ENCODE measurements at regions not wholly inside any gene's neighbourhood (a gene's known extent, or its start where the extent isn't known, plus 50 kb on each side); places are given as distances from the start of the nearest gene placed in this dataset.
A peak's percentile ranks its signal among the peaks of the same experiment; 100 is the strongest.

DNA sequence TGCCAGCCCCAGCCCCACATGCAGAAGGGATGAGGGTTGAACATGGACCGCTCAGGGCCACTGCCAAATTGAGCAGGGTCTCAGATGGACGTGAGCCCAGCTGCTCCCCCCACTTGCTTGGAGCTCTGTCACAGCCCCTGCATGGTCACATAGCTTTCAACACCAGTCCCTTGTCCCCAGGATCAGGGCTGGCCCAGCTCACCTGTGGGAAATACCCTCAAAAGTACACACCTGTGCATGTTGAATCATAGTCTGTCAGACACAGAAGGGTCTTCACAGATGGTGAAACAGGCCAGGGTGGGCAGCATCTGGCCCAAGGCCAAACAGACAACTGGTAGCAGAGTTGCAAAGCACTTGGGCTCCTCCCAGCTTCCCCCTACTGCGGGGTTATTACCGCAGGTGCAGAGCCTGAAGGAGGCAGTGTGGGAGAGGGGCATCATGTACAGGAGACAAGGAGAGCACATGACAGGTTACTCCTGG, 77.6 kb upstream of the UNC5B start:
- no peaks in the 10 kb centered on the region for H3K36me3 ChIP-seq (ENCODE audit: control insufficient read depth in 1 of 2, insufficient read depth in 2 of 2, low read length in 2 of 2)
- POLR2A ChIA-PET: no interaction called here
- no peak for TF ChIP-seq SRF (IDR thresholded peaks at IDR 0.05; ENCODE audit: low read depth)
- peak; percentile 14; the same call in 1 of the 2 replicates for TF ChIP-seq RAD21 (IDR thresholded peaks at IDR 0.05; ENCODE audit: low read depth)
- TF ChIP-seq, protein P1, sequence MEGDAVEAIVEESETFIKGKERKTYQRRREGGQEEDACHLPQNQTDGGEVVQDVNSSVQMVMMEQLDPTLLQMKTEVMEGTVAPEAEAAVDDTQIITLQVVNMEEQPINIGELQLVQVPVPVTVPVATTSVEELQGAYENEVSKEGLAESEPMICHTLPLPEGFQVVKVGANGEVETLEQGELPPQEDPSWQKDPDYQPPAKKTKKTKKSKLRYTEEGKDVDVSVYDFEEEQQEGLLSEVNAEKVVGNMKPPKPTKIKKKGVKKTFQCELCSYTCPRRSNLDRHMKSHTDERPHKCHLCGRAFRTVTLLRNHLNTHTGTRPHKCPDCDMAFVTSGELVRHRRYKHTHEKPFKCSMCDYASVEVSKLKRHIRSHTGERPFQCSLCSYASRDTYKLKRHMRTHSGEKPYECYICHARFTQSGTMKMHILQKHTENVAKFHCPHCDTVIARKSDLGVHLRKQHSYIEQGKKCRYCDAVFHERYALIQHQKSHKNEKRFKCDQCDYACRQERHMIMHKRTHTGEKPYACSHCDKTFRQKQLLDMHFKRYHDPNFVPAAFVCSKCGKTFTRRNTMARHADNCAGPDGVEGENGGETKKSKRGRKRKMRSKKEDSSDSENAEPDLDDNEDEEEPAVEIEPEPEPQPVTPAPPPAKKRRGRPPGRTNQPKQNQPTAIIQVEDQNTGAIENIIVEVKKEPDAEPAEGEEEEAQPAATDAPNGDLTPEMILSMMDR (IDR thresholded peaks at IDR 0.05 in 2 of 3, conservative IDR thresholded peaks at IDR 0.05 in 1 of 3; ENCODE audit: borderline replicate concordance in 1 of 3, insufficient read depth in 1 of 3, low read depth in 2 of 3, low read length in 2 of 3): peak in 2 of 3 experiments; percentile 22 to 47; a peak in 3 of 6 replicates
- RAD21 ChIA-PET (ENCODE audit: low non-redundant PET in 1 of 2, low total read pairs in 2 of 2, uncharacterized antibody in 2 of 2, unreplicated experiment in 2 of 2): no interaction called here
- no peaks in the 10 kb centered on the region for H3K9me3 ChIP-seq (ENCODE audit: control insufficient read depth in 1 of 2, insufficient read depth in 1 of 2, low read depth in 1 of 2, low read length in 2 of 2)
- no peak overlapping the region for H3K9ac ChIP-seq (ENCODE audit: low read length)
- H3K4me2 ChIP-seq (ENCODE audit: low read length): no peak overlapping the region
- peaks cover 21% of the 10 kb centered on the region; the same call in 1 of the 2 replicates for H3K27me3 ChIP-seq (ENCODE audit: insufficient read depth, low read length)
- no peak overlapping the region for H3K27ac ChIP-seq (ENCODE audit: low read depth, low read length)
- ATAC-seq: peak; percentile 83
- CTCF ChIA-PET: no interaction called here
- H4K20me1 ChIP-seq (ENCODE audit: insufficient read depth): no peaks in the 10 kb centered on the region
- no peaks in the 10 kb centered on the region for H3K4me1 ChIP-seq (ENCODE audit: control insufficient read depth in 1 of 2, insufficient read depth in 2 of 2, low read length in 2 of 2)
- no peak overlapping the region for H2AFZ ChIP-seq (ENCODE audit: low read depth, low read length, poor library complexity, severe bottlenecking)
- H3K9me2 ChIP-seq (ENCODE audit: insufficient read depth): no peaks in the 10 kb centered on the region
- no peaks in the 10 kb centered on the region for H3K79me2 ChIP-seq (ENCODE audit: insufficient read depth, low read length)
- no peak overlapping the region for H3K4me3 ChIP-seq (replicated peaks in 1 of 2; ENCODE audit: low read depth in 1 of 2, low read length in 2 of 2)
- DNase-seq (ENCODE audit: low read depth, low spot score): no peak
- intact Hi-C loops (cut with micrococcal nuclease): no loop called here
- BruUV-seq (replicated peaks): no TSS peak

DNA sequence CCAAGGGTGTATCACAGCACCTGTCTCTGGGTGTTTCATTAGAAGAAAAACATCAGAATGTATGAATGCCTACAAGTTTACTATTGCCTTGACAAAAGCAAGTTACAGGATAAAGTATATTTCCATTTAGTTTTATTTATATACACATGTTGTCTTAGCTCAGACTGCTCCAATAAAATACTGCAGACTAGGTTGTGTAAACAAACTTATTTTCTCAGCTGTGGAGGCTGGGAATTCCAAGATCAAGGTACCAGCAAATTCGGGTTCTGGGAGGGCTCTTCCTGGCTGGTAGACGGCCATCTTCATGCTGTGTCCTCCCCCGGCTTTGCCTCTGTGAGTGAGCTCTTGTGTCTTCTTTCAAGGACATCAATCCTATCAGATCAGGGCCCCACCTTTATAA, 77.1 kb upstream of the UNC5B start:
- H3K4me3 ChIP-seq (replicated peaks in 1 of 2; ENCODE audit: low read depth in 1 of 2, low read length in 2 of 2): no peak overlapping the region
- H3K79me2 ChIP-seq (ENCODE audit: insufficient read depth, low read length): no peaks in the 10 kb centered on the region
- intact Hi-C loops (cut with micrococcal nuclease): no loop called here
- H3K9me2 ChIP-seq (ENCODE audit: insufficient read depth): no peaks in the 10 kb centered on the region
- ATAC-seq (no peak), DNase-seq (ENCODE audit: low read depth, low spot score) (no peak)
- H3K4me1 ChIP-seq (ENCODE audit: control insufficient read depth in 1 of 2, insufficient read depth in 2 of 2, low read length in 2 of 2): no peaks in the 10 kb centered on the region
- TF ChIP-seq ELF1 (IDR thresholded peaks at IDR 0.05; ENCODE audit: borderline replicate concordance, low read depth): no peak
- TF ChIP-seq, protein P2, sequence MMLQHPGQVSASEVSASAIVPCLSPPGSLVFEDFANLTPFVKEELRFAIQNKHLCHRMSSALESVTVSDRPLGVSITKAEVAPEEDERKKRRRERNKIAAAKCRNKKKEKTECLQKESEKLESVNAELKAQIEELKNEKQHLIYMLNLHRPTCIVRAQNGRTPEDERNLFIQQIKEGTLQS (IDR thresholded peaks at IDR 0.05): no peak
- no peak for TF ChIP-seq RAD21 (IDR thresholded peaks at IDR 0.05; ENCODE audit: low read depth)
- no peak for TF ChIP-seq POLR2AphosphoS5 (IDR thresholded peaks at IDR 0.05; ENCODE audit: low read depth, low read length)
- TF ChIP-seq SIN3A (IDR thresholded peaks at IDR 0.05; ENCODE audit: low read depth): no peak
- TF ChIP-seq, protein P3, sequence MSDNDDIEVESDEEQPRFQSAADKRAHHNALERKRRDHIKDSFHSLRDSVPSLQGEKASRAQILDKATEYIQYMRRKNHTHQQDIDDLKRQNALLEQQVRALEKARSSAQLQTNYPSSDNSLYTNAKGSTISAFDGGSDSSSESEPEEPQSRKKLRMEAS (IDR thresholded peaks at IDR 0.05): no peak
- TF ChIP-seq JUND (IDR thresholded peaks at IDR 0.05): no peak
- TF ChIP-seq YY1 (IDR thresholded peaks at IDR 0.05; ENCODE audit: extremely low read depth, insufficient replicate concordance, low read depth, low read length): no peak
- TF ChIP-seq EZH2phosphoT487 (IDR thresholded peaks at IDR 0.05; ENCODE audit: borderline replicate concordance): no peak
- no peak for TF ChIP-seq TCF7L2 (IDR thresholded peaks at IDR 0.05; ENCODE audit: borderline replicate concordance, extremely low read depth, insufficient read depth, insufficient read length)
- TF ChIP-seq EZH2 (IDR thresholded peaks at IDR 0.05): no peak
- ChIA-PET CTCF (no interaction called here), POLR2A (no interaction called here), RAD21 (ENCODE audit: low non-redundant PET in 1 of 2, low total read pairs in 2 of 2, uncharacterized antibody in 2 of 2, unreplicated experiment in 2 of 2) (interaction anchor here in 1 of 2 experiments (0.6 kb wide), 1 partner anchor 39 kb away, joined by 7 read pairs; no protein-coding TSS in a partner anchor)
- no peaks in the 10 kb centered on the region for H3K36me3 ChIP-seq (ENCODE audit: control insufficient read depth in 1 of 2, insufficient read depth in 2 of 2, low read length in 2 of 2)
- no peaks in the 10 kb centered on the region for H4K20me1 ChIP-seq (ENCODE audit: insufficient read depth)
- H3K9me3 ChIP-seq (ENCODE audit: control insufficient read depth in 1 of 2, insufficient read depth in 1 of 2, low read depth in 1 of 2, low read length in 2 of 2): no peaks in the 10 kb centered on the region
- no peak overlapping the region for H3K4me2 ChIP-seq (ENCODE audit: low read length)
- H3K27ac ChIP-seq (ENCODE audit: low read depth, low read length): no peak overlapping the region
- peaks cover 21% of the 10 kb centered on the region; the same call in 1 of the 2 replicates for H3K27me3 ChIP-seq (ENCODE audit: insufficient read depth, low read length)
- H3K9ac ChIP-seq (ENCODE audit: low read length): no peak overlapping the region
- no TSS peak for BruUV-seq (replicated peaks)
- H2AFZ ChIP-seq (ENCODE audit: low read depth, low read length, poor library complexity, severe bottlenecking): no peak overlapping the region

All from HCT116 (cell line).